Neural cell (in vitro differentiated cells): ENCODE measurements at regions not wholly inside any gene's neighbourhood (a gene's known extent, or its start where the extent isn't known, plus 50 kb on each side); places are given as distances from the start of the nearest gene placed in this dataset.

Source experiments
- EP300 ChIP-seq: fragments of 450-650 bp; conservative IDR thresholded peaks from 2 replicates; pipeline ENCODE4 v1.6.1; 2014; ENCODE audit warnings: antibody characterized with exemption, mild to moderate bottlenecking, moderate library complexity; ENCODE audit not compliant: poor library complexity, severe bottlenecking
- EZH2 ChIP-seq: fragments of 200-600, 300-800 bp; shearing (Covaris generic), sonication (generic); IDR thresholded peaks from 2 replicates; pipeline ENCODE4 v1.6.1; 2014; ENCODE audit warnings: antibody characterized with exemption, low read length, borderline replicate concordance, mild to moderate bottlenecking; ENCODE audit not compliant: insufficient read depth, poor library complexity, severe bottlenecking
- RAD21 ChIP-seq: fragments of 450-650 bp; conservative IDR thresholded peaks from 2 replicates; pipeline ENCODE4 v1.6.1; 2014; ENCODE audit warnings: antibody characterized with exemption, mild to moderate bottlenecking, moderate library complexity
- REST ChIP-seq: IDR thresholded peaks from 2 replicates; pipeline ENCODE4 v1.6.1; 2012; ENCODE audit warnings: borderline replicate concordance
- SMC3 ChIP-seq: fragments of 450-650 bp; conservative IDR thresholded peaks from 2 replicates; pipeline ENCODE4 v1.6.1; 2014; ENCODE audit warnings: antibody characterized with exemption, mild to moderate bottlenecking, moderate library complexity; ENCODE audit not compliant: poor library complexity
- TAF1 ChIP-seq: IDR thresholded peaks from 2 replicates; pipeline ENCODE4 v1.6.1; 2012; ENCODE audit warnings: low read depth
- TF ChIP-seq, protein P1 (sequence below): fragments of 450-650 bp; IDR thresholded peaks from 2 replicates; pipeline ENCODE4 v1.5.1; 2014; ENCODE audit warnings: antibody characterized with exemption, mild to moderate bottlenecking, moderate library complexity; ENCODE audit not compliant: poor library complexity, severe bottlenecking

DNA sequence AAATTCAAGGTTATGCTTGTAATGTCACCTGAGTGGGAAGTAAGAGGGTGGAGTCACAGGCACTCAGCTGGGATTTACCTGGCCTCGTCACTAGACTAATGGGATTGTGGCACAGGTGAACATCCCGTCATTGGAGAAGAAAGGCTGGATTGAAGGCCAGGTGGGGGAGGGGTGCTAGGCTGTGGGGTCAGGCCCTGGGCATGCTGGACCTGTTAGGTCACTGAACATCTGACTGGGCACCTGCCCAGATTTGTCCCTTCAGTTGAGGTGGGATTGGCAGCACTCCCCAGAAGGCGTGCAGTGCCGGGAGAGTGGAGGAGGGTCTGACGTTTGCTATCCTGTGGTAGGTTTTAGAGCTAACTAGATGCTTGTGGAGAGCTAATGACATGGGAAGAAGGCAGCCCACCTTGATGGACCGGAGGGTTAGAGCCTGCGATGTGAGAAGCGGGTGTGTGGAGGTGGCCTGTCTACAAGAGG, 161.5 kb upstream of the ZNF267 start:
- TF ChIP-seq, protein P1, sequence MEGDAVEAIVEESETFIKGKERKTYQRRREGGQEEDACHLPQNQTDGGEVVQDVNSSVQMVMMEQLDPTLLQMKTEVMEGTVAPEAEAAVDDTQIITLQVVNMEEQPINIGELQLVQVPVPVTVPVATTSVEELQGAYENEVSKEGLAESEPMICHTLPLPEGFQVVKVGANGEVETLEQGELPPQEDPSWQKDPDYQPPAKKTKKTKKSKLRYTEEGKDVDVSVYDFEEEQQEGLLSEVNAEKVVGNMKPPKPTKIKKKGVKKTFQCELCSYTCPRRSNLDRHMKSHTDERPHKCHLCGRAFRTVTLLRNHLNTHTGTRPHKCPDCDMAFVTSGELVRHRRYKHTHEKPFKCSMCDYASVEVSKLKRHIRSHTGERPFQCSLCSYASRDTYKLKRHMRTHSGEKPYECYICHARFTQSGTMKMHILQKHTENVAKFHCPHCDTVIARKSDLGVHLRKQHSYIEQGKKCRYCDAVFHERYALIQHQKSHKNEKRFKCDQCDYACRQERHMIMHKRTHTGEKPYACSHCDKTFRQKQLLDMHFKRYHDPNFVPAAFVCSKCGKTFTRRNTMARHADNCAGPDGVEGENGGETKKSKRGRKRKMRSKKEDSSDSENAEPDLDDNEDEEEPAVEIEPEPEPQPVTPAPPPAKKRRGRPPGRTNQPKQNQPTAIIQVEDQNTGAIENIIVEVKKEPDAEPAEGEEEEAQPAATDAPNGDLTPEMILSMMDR: no peak
- TF ChIP-seq EZH2 (no peak), REST (no peak), RAD21 (no peak), SMC3 (no peak), EP300 (no peak), TAF1 (no peak)
